Panc1 (cell line): ENCODE measurements at regions not wholly inside any gene's neighbourhood (a gene's known extent, or its start where the extent isn't known, plus 50 kb on each side); places are given as distances from the start of the nearest gene placed in this dataset.

Experiments
- CTCF ChIP-seq: fragments of 450-650 bp; IDR thresholded peaks from 2 replicates; pipeline ENCODE4 v1.5.1; 2017; ENCODE audit warnings: mild to moderate bottlenecking
- POLR2AphosphoS5 ChIP-seq: IDR thresholded peaks from 2 replicates; pipeline ENCODE4 v1.6.1; 2012; ENCODE audit warnings: mild to moderate bottlenecking, low read depth, low read length, moderate library complexity
- REST ChIP-seq, 2 experiments: IDR thresholded peaks; 2 replicates each; pipeline ENCODE4 v1.6.1; 2011 to 2012; ENCODE audit warnings: low read depth in 2 of 2, control low read depth in 1 of 2, low read length in 1 of 2, mild to moderate bottlenecking in 1 of 2, moderate library complexity in 1 of 2; ENCODE audit not compliant: insufficient read depth in 1 of 2

- no peak for TF ChIP-seq CTCF
- TF ChIP-seq POLR2AphosphoS5, result no peak
- no peak for TF ChIP-seq REST (IDR thresholded peaks at IDR 0.05; ENCODE audit: insufficient read depth in 1 of 2, low read depth in 2 of 2, low read length in 1 of 2)
These were observed 185.5 kb downstream of the CEP135 start for GRCh38 chr4:56134266-56134665.
